Epithelial cell of proximal tubule (primary cell): ENCODE measurements at regions not wholly inside any gene's neighbourhood (a gene's known extent, or its start where the extent isn't known, plus 50 kb on each side); places are given as distances from the start of the nearest gene placed in this dataset.

Source experiments
- DNase-seq: peaks from one replicate; pipeline ENCODE4 v3.0.0-alpha.2; 2011; ENCODE audit warnings: low read depth
- H3K4me3 ChIP-seq: 2 replicates; pipeline ENCODE4 v1.5.1; 2011; ENCODE audit warnings: low read depth, mild to moderate bottlenecking, low read length
- TF ChIP-seq, protein P1 (sequence below): conservative IDR thresholded peaks from 2 replicates; pipeline ENCODE4 v1.5.1; 2012; ENCODE audit warnings: low read depth, mild to moderate bottlenecking, low read length

DNA sequence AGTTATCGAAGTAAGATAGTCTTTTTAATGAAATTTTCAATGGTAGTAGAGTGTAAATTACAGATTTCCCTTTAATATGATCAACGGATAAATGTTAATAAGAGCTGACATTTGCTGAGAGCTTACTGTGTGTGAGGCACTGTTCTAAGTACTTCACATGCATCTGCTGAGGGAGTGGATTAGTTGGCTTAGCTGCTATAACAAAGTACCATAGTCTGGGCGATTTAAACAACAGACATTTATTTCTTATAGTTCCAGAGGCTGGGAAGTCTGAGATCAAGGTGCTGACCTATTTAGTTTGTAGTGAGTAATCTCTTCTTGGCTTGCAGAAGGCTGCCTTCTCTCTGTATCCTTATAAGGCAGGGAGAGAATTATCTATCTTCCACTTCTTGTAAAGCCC, 174.3 kb downstream of the CEP135 start:
- H3K4me3 ChIP-seq, result no peak overlapping the region
- TF ChIP-seq, protein P1, sequence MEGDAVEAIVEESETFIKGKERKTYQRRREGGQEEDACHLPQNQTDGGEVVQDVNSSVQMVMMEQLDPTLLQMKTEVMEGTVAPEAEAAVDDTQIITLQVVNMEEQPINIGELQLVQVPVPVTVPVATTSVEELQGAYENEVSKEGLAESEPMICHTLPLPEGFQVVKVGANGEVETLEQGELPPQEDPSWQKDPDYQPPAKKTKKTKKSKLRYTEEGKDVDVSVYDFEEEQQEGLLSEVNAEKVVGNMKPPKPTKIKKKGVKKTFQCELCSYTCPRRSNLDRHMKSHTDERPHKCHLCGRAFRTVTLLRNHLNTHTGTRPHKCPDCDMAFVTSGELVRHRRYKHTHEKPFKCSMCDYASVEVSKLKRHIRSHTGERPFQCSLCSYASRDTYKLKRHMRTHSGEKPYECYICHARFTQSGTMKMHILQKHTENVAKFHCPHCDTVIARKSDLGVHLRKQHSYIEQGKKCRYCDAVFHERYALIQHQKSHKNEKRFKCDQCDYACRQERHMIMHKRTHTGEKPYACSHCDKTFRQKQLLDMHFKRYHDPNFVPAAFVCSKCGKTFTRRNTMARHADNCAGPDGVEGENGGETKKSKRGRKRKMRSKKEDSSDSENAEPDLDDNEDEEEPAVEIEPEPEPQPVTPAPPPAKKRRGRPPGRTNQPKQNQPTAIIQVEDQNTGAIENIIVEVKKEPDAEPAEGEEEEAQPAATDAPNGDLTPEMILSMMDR, result no peak
- DNase-seq, result no peak

DNA sequence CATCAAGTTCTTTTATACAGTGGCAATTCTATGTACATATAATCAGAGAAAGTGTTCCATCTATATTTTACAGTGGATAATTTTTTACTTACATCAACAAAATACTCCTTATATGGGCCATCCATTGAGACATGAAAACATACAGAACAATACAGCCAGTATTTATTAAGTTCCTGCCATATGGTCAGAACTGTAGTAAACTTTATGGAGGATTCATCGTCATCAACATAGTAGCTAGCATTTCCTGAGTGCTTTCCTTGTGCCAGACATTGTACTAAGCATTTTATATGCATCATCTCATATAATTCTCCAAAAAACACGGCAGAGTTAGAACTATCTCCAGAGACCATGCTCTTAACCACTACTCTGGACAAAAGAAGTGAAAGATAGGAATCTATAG, 170.1 kb downstream of the CEP135 start:
- no peak overlapping the region for H3K4me3 ChIP-seq
- DNase-seq, result no peak
- TF ChIP-seq, protein P1, result no peak

DNA sequence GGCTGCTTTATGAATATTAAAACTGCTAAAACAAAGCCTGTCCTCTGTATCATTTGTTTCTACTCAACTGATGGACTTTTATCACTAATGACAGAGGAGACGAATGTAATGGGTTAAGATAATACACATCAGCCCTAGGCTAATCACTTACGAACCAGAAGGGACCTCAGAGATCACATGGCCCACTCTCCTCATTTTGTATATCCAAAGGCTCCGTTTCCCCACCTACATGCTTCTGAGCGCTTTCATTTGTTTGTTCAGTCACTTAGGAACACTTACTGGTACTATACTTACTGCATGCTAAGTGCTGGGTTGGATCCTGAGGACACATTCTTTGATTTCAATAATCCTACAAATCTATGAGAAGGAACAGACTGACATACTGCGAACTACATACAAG, 169.3 kb downstream of the CEP135 start:
- TF ChIP-seq, protein P1, result no peak

DNA sequence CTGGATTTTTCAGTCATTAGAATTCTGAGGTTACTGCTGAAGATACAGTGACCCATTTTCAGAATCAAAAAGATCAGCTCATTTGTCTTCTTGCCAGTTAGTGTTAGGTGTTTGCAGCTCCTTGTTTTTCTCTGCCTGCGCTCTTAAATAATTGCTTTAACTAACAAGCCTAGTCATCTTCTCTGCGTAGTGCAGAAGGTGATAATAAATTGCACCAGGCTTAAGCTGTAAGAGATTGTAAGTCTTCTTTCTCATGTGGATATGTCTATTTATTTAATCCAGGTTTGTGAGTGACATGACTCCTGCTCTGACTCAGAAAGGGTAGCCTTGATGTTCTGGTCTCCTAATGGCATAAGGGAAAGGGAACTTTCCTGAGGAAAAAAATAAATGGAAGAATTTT, 167.2 kb downstream of the CEP135 start:
- no peak for DNase-seq
- H3K4me3 ChIP-seq, result no peak overlapping the region
- TF ChIP-seq, protein P1, result no peak

More for the DNA sequence above, 169.3 kb downstream of the CEP135 start:
- no peak for DNase-seq
- no peak overlapping the region for H3K4me3 ChIP-seq

DNA sequence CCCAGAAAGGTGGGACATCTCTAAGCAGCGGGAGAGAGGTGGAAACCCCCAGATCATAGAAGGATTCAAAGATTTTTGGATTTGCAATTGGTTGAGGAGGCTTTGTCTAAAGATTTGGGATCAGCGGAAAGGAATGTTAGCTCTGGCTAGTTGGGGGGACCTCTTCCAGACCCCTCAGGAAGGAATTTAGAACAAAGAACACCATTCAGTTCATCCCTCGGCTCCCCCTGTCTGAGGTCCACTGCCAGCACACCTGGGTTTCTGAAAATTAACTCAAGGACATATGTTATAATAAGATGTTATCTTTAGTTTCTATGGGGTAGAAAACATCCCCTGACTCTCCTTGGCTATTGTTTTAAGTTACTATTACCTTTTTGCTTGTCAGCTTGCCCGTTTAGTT, 163.6 kb downstream of the CEP135 start:
- no peak for DNase-seq
- no peak overlapping the region for H3K4me3 ChIP-seq
- TF ChIP-seq, protein P1, result peak; percentile 34

DNA sequence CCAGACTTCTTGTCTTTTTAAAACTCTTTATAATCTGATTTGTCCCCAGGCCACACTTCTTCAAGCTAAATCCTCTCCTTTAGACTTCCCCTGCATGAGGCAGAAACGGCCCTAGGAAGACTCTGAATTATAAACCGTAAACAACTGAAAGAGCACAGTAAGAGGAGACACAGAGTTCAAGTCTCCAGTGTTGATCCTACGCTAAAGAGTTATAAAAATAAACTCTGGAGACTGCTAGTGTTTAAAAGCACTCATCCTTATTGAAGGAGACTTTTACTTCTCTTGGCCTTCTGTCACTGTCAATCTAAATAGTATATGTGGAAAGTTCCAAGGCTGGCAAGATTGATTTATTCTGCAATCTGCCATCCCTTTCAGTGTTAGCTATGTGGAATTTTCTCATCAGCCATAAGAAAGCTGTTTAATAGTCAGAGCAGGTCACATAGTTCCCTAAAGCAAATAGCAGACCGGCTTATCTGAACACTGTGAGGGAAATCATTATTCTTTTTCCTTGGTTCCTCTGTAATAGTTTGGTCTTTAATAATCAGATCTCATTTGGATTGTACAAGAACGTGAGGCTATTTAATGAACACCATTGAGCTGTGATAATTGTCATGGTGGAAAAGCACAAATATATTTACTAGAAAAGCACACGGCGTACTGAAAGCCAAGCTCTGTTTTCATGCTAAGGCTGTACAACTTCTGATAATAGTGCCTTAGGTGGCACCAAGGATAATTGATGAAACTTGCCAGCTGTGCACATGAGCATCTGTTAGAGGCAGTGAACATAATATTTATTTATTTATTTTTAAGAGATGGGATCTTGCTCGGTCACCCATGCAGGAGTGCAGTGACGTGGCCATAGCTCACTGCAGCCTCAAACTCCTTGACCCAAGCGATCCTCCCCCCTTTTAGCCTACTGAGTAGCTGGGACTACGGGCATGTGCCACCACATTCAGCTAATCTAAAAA, 157.7 kb downstream of the CEP135 start:
- no peak for DNase-seq
- no peak overlapping the region for H3K4me3 ChIP-seq
- TF ChIP-seq, protein P1, result no peak

DNA sequence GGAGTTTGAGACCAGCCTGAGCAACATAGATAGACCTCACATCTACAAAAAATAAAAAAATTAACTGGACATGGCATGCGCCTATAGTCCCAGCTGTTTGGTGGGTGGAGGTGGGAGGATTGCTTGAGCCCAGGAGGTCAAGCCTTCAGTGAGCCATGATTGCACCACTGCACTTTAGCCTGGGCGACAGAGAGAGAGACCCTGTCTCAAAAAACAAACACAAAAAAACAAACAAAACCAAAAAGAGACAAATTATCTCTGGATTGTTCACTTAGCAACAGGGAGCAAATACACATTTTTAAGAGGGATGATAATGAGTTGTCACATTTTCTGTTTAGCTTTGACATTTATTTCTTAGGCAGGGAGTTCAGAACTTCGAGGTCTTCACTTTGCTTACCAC, 155.4 kb downstream of the CEP135 start:
- DNase-seq, result no peak
- no peak overlapping the region for H3K4me3 ChIP-seq
- TF ChIP-seq, protein P1, result no peak
